OCI-LY3 (cell line): ENCODE measurements at regions not wholly inside any gene's neighbourhood (a gene's known extent, or its start where the extent isn't known, plus 50 kb on each side); places are given as distances from the start of the nearest gene placed in this dataset.

Experiments
- CTCF ChIP-seq: fragments of 200-600, 300-600 bp; sonication (generic); IDR thresholded peaks from 2 replicates; pipeline ENCODE4 v1.5.1; 2014; ENCODE audit warnings: antibody characterized with exemption, low read length, low read depth
- EZH2phosphoT487 ChIP-seq: fragments of 200-600 bp; shearing (Covaris generic); IDR thresholded peaks from 2 replicates; pipeline ENCODE4 v1.6.1; 2018; ENCODE audit warnings: antibody characterized with exemption, mixed run types, low read depth

DNA sequence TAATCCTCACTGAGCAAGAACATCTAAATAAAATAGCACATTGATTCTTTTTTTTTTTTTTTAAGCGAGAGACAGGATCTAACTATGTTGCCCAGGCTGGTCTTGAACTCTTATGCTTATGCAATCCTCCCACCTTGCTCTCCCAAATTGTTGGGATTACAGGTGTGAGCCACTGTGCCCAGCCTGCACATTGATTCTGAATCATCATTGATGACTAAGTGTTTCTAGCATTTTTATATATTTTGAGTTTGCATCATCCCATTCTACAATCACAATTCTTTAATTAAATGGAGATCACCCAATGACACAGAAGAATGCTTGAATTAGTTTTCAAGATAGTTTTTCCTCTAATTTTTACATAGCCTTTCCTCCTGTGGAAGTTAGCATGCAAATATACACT, 354.1 kb downstream of the KLF5 start:
- TF ChIP-seq CTCF (no peak), EZH2phosphoT487 (no peak)
